Cardiac muscle cell (in vitro differentiated cells and primary cell): ENCODE measurements at regions not wholly inside any gene's neighbourhood (a gene's known extent, or its start where the extent isn't known, plus 50 kb on each side); places are given as distances from the start of the nearest gene placed in this dataset.

Source experiments
- DNase-seq, 2 donors: peaks; one replicate each; pipeline versions ENCODE4 v3.0.0 to v3.0.0-alpha.2; 2010 to 2017; ENCODE audit warnings: low read depth in 1 of 2, low spot score in 1 of 2
- H3K27ac ChIP-seq: fragments of 200-600 bp; sonication (generic); 2 replicates; pipeline ENCODE4 v1.5.1; 2016
- H3K27me3 ChIP-seq: fragments of 200-600 bp; sonication (generic); 2 replicates; pipeline ENCODE4 v1.6.0; 2016; ENCODE audit warnings: control low read depth
- H3K36me3 ChIP-seq: fragments of 200-600 bp; sonication (generic); 2 replicates; pipeline ENCODE4 v1.5.1; 2016; ENCODE audit warnings: control low read depth
- H3K4me1 ChIP-seq: fragments of 200-600 bp; sonication (generic); 2 replicates; pipeline ENCODE4 v1.8.1; 2017; ENCODE audit warnings: low read depth, mild to moderate bottlenecking, mixed run types
- H3K4me3 ChIP-seq: fragments of 200-600 bp; sonication (generic); 2 replicates; pipeline ENCODE4 v1.5.1; 2016; ENCODE audit warnings: mild to moderate bottlenecking
- H3K9me3 ChIP-seq: fragments of 200-600 bp; sonication (generic); 2 replicates; pipeline ENCODE4 v1.5.1; 2017; ENCODE audit warnings: low read depth, mild to moderate bottlenecking, control low read depth
- TF ChIP-seq, protein P1 (sequence below): IDR thresholded peaks from 2 replicates; pipeline ENCODE4 v1.5.1; 2012; ENCODE audit warnings: low read depth, mild to moderate bottlenecking, low read length

DNA sequence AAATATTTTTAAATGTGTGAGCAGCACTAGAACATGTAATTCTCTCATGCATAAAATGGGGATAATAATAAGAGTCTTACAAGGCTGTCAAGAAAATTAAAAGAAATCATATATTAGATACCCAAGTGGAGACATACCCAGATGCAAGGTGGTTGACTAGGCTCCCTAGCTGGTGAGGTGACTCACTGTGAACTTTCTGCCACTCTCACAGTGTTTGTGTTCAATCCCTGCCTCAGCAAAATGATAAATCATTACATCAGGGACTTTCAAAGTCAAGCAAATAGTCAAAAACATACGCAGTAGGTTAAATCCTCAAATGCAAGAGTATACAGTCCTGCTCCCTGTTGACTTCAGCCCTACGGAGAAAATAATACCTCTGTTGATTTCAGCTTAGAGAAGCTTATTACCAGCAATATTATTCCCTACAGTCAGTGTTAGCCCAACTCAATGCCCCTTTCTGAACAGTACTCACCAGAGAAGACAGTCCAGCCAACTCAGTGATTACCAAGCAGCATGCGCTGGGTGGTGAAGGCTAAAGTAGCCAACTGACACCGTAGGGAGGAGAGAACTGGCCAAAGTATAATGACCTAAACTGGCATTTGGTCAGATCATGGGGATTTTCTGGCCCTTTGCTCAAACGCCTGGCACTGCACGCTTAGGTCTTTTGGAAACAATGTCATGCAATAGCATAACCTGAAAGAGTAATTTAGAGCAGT is 73.1 kb upstream of the BARX2 start:
- Histone ChIP-seq H3K27me3 (no peaks in the 10 kb centered on the region), H3K4me3 (no peak overlapping the region), H3K4me1 (no peaks in the 10 kb centered on the region), H3K27ac (no peak overlapping the region), H3K36me3 (no peaks in the 10 kb centered on the region), H3K9me3 (no peaks in the 10 kb centered on the region)
- TF ChIP-seq, protein P1, sequence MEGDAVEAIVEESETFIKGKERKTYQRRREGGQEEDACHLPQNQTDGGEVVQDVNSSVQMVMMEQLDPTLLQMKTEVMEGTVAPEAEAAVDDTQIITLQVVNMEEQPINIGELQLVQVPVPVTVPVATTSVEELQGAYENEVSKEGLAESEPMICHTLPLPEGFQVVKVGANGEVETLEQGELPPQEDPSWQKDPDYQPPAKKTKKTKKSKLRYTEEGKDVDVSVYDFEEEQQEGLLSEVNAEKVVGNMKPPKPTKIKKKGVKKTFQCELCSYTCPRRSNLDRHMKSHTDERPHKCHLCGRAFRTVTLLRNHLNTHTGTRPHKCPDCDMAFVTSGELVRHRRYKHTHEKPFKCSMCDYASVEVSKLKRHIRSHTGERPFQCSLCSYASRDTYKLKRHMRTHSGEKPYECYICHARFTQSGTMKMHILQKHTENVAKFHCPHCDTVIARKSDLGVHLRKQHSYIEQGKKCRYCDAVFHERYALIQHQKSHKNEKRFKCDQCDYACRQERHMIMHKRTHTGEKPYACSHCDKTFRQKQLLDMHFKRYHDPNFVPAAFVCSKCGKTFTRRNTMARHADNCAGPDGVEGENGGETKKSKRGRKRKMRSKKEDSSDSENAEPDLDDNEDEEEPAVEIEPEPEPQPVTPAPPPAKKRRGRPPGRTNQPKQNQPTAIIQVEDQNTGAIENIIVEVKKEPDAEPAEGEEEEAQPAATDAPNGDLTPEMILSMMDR, result no peak
- DNase-seq, result no peak

DNA sequence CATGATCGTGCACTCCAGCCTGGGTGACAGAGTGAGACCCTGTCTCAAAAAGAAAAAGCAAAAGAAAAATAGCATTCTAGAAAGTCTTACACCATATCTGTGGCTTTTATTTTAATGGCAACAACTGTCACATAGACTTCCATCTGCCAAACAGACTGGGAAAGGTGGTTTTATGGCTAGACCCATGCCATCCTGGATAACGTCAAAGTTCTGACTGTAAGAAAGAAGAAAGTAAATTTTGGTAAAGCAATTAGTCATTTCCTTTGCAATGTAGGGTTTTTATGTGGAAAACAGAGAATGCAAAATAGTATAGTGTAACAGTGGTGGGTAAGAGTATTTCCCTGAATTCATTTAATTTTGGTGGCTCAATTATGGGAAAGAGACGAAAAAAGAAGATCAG is 75.5 kb upstream of the BARX2 start:
- Histone ChIP-seq H3K4me1 (no peaks in the 10 kb centered on the region), H3K9me3 (no peaks in the 10 kb centered on the region), H3K27ac (no peak overlapping the region), H3K36me3 (no peaks in the 10 kb centered on the region), H3K27me3 (no peaks in the 10 kb centered on the region), H3K4me3 (no peak overlapping the region)
- DNase-seq, result no peak
- TF ChIP-seq, protein P1, result no peak

DNA sequence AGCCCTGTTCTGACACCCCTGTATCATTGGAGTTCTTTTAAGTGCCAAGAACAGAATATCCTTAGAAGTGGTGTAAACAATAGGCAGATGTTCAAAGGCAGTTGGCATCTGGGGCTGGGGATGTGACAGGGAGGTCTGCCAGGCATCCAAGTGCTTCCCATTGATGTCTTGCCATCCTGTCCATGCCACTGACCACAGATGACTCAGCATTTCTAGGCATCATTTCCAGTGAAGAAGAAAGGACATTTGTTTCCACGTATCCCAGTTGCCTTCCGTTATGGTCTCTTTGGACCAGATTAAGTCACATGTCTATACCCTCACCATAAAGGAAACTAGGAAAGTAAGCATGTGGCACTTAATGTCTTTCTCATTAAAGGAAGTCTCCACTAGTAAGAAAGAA is 76.7 kb upstream of the BARX2 start:
- H3K9me3 ChIP-seq, result no peaks in the 10 kb centered on the region
- TF ChIP-seq, protein P1, result no peak
- H3K4me3 ChIP-seq, result no peak overlapping the region
- H3K27ac ChIP-seq, result no peak overlapping the region
- no peaks in the 10 kb centered on the region for H3K27me3 ChIP-seq
- H3K36me3 ChIP-seq, result no peaks in the 10 kb centered on the region
- no peaks in the 10 kb centered on the region for H3K4me1 ChIP-seq
- DNase-seq, result no peak

DNA sequence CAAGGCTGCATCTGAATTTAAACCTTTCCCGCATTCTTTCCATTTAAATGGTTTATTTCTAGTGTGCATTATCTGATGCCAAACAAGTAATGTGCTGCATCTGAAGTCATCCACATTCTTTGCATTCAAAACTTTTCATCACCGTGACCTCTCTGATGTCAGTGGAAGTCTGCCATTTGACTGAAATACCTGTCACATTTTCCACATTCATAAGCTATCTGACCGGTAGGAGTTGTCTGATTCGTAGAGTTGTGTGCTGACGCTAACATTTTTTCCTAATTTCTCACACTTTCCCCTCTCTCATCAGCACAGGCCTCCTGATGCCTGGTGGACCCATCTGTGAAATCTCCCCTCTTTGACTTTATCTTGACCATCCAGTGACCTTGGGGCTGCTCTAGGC is 79.9 kb upstream of the BARX2 start:
- no peaks in the 10 kb centered on the region for H3K27me3 ChIP-seq
- H3K27ac ChIP-seq, result peak overlapping the region; percentile 65
- peak in 1 of 2 donors; percentile 88 for DNase-seq
- TF ChIP-seq, protein P1, result no peak
- H3K9me3 ChIP-seq, result no peaks in the 10 kb centered on the region
- no peaks in the 10 kb centered on the region for H3K36me3 ChIP-seq
- H3K4me3 ChIP-seq, result no peak overlapping the region
- no peaks in the 10 kb centered on the region for H3K4me1 ChIP-seq

DNA sequence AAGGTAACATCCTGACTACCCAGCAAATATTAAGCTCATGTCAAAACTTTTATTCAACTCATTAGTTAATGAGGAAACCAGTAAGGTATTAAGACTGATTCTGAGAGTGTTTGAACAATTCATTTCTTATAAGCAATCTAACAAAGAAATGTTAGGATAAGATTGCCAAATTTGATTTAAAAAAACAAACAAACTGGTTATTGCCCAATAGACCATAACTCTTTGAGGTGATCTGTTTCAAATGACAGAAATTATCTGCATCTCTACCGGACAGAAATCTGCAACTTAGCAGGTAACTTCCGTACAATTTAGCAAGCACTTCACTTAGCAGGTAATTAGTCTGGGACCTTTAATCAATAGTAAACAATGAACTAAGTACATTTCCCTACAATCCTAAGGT is 82.9 kb upstream of the BARX2 start:
- no peak for DNase-seq
- Histone ChIP-seq H3K36me3 (no peaks in the 10 kb centered on the region), H3K27ac (no peak overlapping the region), H3K4me1 (peaks cover 2% of the 10 kb centered on the region), H3K4me3 (no peak overlapping the region), H3K27me3 (no peaks in the 10 kb centered on the region), H3K9me3 (no peaks in the 10 kb centered on the region)
- TF ChIP-seq, protein P1, result no peak
